ENCODE measurements at regions not wholly inside any gene's neighbourhood (a gene's known extent, or its start where the extent isn't known, plus 50 kb on each side); places are given as distances from the start of the nearest gene placed in this dataset.

- intact Hi-C loops (cut with micrococcal nuclease) = no loop called here
- H3K27me3 Mint-ChIP-seq = no peaks in the 10 kb centered on the region
- ATAC-seq = no peak
- H3K9me3 Mint-ChIP-seq = no peaks in the 10 kb centered on the region
- DNase-seq = no peak
- ChIA-PET CTCF (interaction anchor here (0.8 to 2.2 kb wide), 3 partner anchors 10 to 45 kb away, joined by 3 to 10 read pairs (median 8); no protein-coding TSS in a partner anchor), POLR2A (interaction anchor here (4.2 kb wide), 1 partner anchor 14 kb away, joined by 31 read pairs; no protein-coding TSS in a partner anchor)
- H3K4me1 Mint-ChIP-seq (ENCODE audit: low read depth) = peaks cover 17% of the 10 kb centered on the region
- peak overlapping the region; percentile 32 for H3K27ac Mint-ChIP-seq
- TF ChIP-seq CTCF (IDR thresholded peaks at IDR 0.05) = no peak
- no peak overlapping the region for H3K4me3 Mint-ChIP-seq
- no peaks in the 10 kb centered on the region for H3K36me3 Mint-ChIP-seq (ENCODE audit: low read depth)
Measured at GRCh38 chr22:46050916-46051614, 74.1 kb upstream of the WNT7B start.

GRCh38 chr22:46051646-46052045 is 74.7 kb upstream of the WNT7B start:
- peak overlapping the region; percentile 32 for H3K27ac Mint-ChIP-seq
- no peaks in the 10 kb centered on the region for H3K9me3 Mint-ChIP-seq
- TF ChIP-seq CTCF (IDR thresholded peaks at IDR 0.05) = no peak
- intact Hi-C loops (cut with micrococcal nuclease) = no loop called here
- no peak for ATAC-seq
- ChIA-PET POLR2A (interaction anchor here (4.2 kb wide), 1 partner anchor 15 kb away, joined by 31 read pairs; no protein-coding TSS in a partner anchor), CTCF (interaction anchor here (0.8 to 2.2 kb wide), 3 partner anchors 10 to 45 kb away, joined by 3 to 10 read pairs (median 8); no protein-coding TSS in a partner anchor)
- no peak overlapping the region for H3K4me3 Mint-ChIP-seq
- H3K4me1 Mint-ChIP-seq (ENCODE audit: low read depth) = peaks cover 21% of the 10 kb centered on the region
- no peak for DNase-seq
- no peaks in the 10 kb centered on the region for H3K27me3 Mint-ChIP-seq
- no peaks in the 10 kb centered on the region for H3K36me3 Mint-ChIP-seq (ENCODE audit: low read depth)

- intact Hi-C loops (cut with micrococcal nuclease) = no loop called here
- peak overlapping the region; percentile 74 for H3K4me3 Mint-ChIP-seq
- POLR2A ChIA-PET = interaction anchor here (0.6 to 4.2 kb wide), 2 partner anchors 10 to 15 kb away, joined by 3 to 31 read pairs; no protein-coding TSS in a partner anchor
Measured at GRCh38 chr22:46052331-46052771, 75.4 kb upstream of the WNT7B start.

GRCh38 chr22:46052801-46053562 is 76.0 kb upstream of the WNT7B start:
- no peaks in the 10 kb centered on the region for H3K9me3 Mint-ChIP-seq
- ATAC-seq (peak; percentile 27), DNase-seq (peak; percentile 15)
- TF ChIP-seq CTCF (IDR thresholded peaks at IDR 0.05) = no peak
- H3K27ac Mint-ChIP-seq = peak overlapping the region; percentile 93
- no peaks in the 10 kb centered on the region for H3K27me3 Mint-ChIP-seq
- no peaks in the 10 kb centered on the region for H3K36me3 Mint-ChIP-seq (ENCODE audit: low read depth)
- H3K4me1 Mint-ChIP-seq (ENCODE audit: low read depth) = peaks cover 30% of the 10 kb centered on the region
- ChIA-PET POLR2A (interaction anchor here (0.6 to 4.2 kb wide), 3 partner anchors 10 to 16 kb away, joined by 3 to 31 read pairs (median 10); no protein-coding TSS in a partner anchor), CTCF (interaction anchor here (1.2 to 1.5 kb wide), 3 partner anchors 9 to 47 kb away, joined by 3 to 13 read pairs (median 5); no protein-coding TSS in a partner anchor)
- H3K4me3 Mint-ChIP-seq = peak overlapping the region; percentile 74
- intact Hi-C loops (cut with micrococcal nuclease) = no loop called here

More at GRCh38 chr22:46052331-46052771, 75.4 kb upstream of the WNT7B start:
- Mint-ChIP-seq H3K36me3 (ENCODE audit: low read depth) (no peaks in the 10 kb centered on the region), H3K9me3 (no peaks in the 10 kb centered on the region), H3K27ac (peak overlapping the region; percentile 93), H3K27me3 (no peaks in the 10 kb centered on the region), H3K4me1 (ENCODE audit: low read depth) (peaks cover 24% of the 10 kb centered on the region)
- DNase-seq (no peak), ATAC-seq (no peak)
- no peak for TF ChIP-seq CTCF (IDR thresholded peaks at IDR 0.05)
- CTCF ChIA-PET = interaction anchor here (1.2 to 1.9 kb wide), 3 partner anchors 8 to 46 kb away, joined by 3 to 13 read pairs (median 8); no protein-coding TSS in a partner anchor
